ENCODE measurements at regions not wholly inside any gene's neighbourhood (a gene's known extent, or its start where the extent isn't known, plus 50 kb on each side); places are given as distances from the start of the nearest gene placed in this dataset.

GRCh38 chr5:89929834-89930233 lies 479.7 kb downstream of the CETN3 start:
- DNase-seq (ENCODE audit: low read depth in 2 of 2): no peak

GRCh38 chr5:89929173-89929572 lies 480.4 kb downstream of the CETN3 start:
- no peak for DNase-seq (ENCODE audit: low read depth in 2 of 2)

GRCh38 chr5:89922161-89922560 lies 487.4 kb downstream of the CETN3 start:
- no peak for DNase-seq (ENCODE audit: low read depth in 2 of 2)

- DNase-seq (ENCODE audit: low read depth in 2 of 2): no peak
Observed at GRCh38 chr5:89917112-89917511, 492.4 kb downstream of the CETN3 start.

- DNase-seq (ENCODE audit: low read depth in 2 of 2): no peak
Observed at GRCh38 chr5:89916131-89916530, 493.4 kb downstream of the CETN3 start.

- DNase-seq (ENCODE audit: low read depth in 2 of 2): no peak
Observed at GRCh38 chr5:89908876-89909275, 500.7 kb downstream of the CETN3 start.

- no peak for DNase-seq (ENCODE audit: low read depth in 2 of 2)
Observed at GRCh38 chr5:89904442-89904841, 505.1 kb downstream of the CETN3 start.

- DNase-seq (ENCODE audit: low read depth in 2 of 2): no peak
Observed at GRCh38 chr5:89901983-89902382, 507.6 kb downstream of the CETN3 start.

- no peak for DNase-seq (ENCODE audit: low read depth in 2 of 2)
Observed at GRCh38 chr5:89901346-89901745, 508.2 kb downstream of the CETN3 start.

- no peak for DNase-seq (ENCODE audit: low read depth in 2 of 2)
Observed at GRCh38 chr5:89900346-89900745, 509.2 kb downstream of the CETN3 start.

GRCh38 chr5:89899559-89899958 lies 510.0 kb downstream of the CETN3 start:
- DNase-seq (ENCODE audit: low read depth in 2 of 2): no peak

- no peak for DNase-seq (ENCODE audit: low read depth in 2 of 2)
Observed at GRCh38 chr5:89893546-89893945, 516.0 kb downstream of the CETN3 start.

- DNase-seq (ENCODE audit: low read depth in 2 of 2): no peak
Observed at GRCh38 chr5:89885670-89886069, 523.9 kb downstream of the CETN3 start.

- DNase-seq (ENCODE audit: low read depth in 2 of 2): no peak
Observed at GRCh38 chr5:89883967-89884366, 525.6 kb downstream of the CETN3 start.

GRCh38 chr5:89878140-89879132 lies 531.1 kb downstream of the CETN3 start:
- DNase-seq (ENCODE audit: low read depth in 2 of 2): no peak

GRCh38 chr5:89871906-89872305 lies 537.6 kb downstream of the CETN3 start:
- no peak for DNase-seq (ENCODE audit: low read depth in 2 of 2)

- DNase-seq (ENCODE audit: low read depth in 2 of 2): no peak
Observed at GRCh38 chr5:89869346-89869745, 540.2 kb downstream of the CETN3 start.

GRCh38 chr5:89866410-89866809 lies 543.1 kb downstream of the CETN3 start:
- no peak for DNase-seq (ENCODE audit: low read depth in 2 of 2)

- DNase-seq (ENCODE audit: low read depth in 2 of 2): no peak
Observed at GRCh38 chr5:89864941-89865340, 544.6 kb downstream of the CETN3 start.

GRCh38 chr5:89857790-89858189 lies 551.8 kb downstream of the CETN3 start:
- no peak for DNase-seq (ENCODE audit: low read depth in 2 of 2)

GRCh38 chr5:89855417-89855816 lies 554.1 kb downstream of the CETN3 start:
- DNase-seq (ENCODE audit: low read depth in 2 of 2): no peak

GRCh38 chr5:89851911-89852310 lies 557.6 kb downstream of the CETN3 start:
- DNase-seq (ENCODE audit: low read depth in 2 of 2): no peak

- DNase-seq (ENCODE audit: low read depth in 2 of 2): no peak
Observed at GRCh38 chr5:89850513-89850865, 559.1 kb downstream of the CETN3 start.

All from activated CD8-positive, alpha-beta memory T cell treated with anti-CD3 and anti-CD28 coated beads for 4 hours (primary cell).